ENCODE measurements at regions not wholly inside any gene's neighbourhood (a gene's known extent, or its start where the extent isn't known, plus 50 kb on each side); places are given as distances from the start of the nearest gene placed in this dataset.

- TF ChIP-seq CTCF (IDR thresholded peaks at IDR 0.05; ENCODE audit: insufficient read depth, missing control alignments) = no peak
- FAIRE-seq = no peak
- no peak for DNase-seq (ENCODE audit: insufficient read length, low spot score)
Observed at GRCh38 chr10:78752708-78753107, 316.1 kb upstream of the ZMIZ1 start.

- TF ChIP-seq CTCF (IDR thresholded peaks at IDR 0.05; ENCODE audit: insufficient read depth, missing control alignments) = no peak
- no peak for FAIRE-seq
- DNase-seq (ENCODE audit: insufficient read length, low spot score) = no peak
Observed at GRCh38 chr10:78754269-78755062, 314.3 kb upstream of the ZMIZ1 start.

- DNase-seq (ENCODE audit: insufficient read length, low spot score) (no peak), FAIRE-seq (no peak)
- no peak for TF ChIP-seq CTCF (IDR thresholded peaks at IDR 0.05; ENCODE audit: insufficient read depth, missing control alignments)
Observed at GRCh38 chr10:78755063-78755701, 313.6 kb upstream of the ZMIZ1 start.

GRCh38 chr10:78755877-78756455 lies 312.8 kb upstream of the ZMIZ1 start:
- FAIRE-seq (no peak), DNase-seq (ENCODE audit: insufficient read length, low spot score) (no peak)
- no peak for TF ChIP-seq CTCF (IDR thresholded peaks at IDR 0.05; ENCODE audit: insufficient read depth, missing control alignments)

GRCh38 chr10:78756604-78757343 lies 312.0 kb upstream of the ZMIZ1 start:
- FAIRE-seq (no peak), DNase-seq (ENCODE audit: insufficient read length, low spot score) (no peak)
- TF ChIP-seq CTCF (IDR thresholded peaks at IDR 0.05; ENCODE audit: insufficient read depth, missing control alignments) = no peak

GRCh38 chr10:78757344-78757925 lies 311.3 kb upstream of the ZMIZ1 start:
- DNase-seq (ENCODE audit: insufficient read length, low spot score) = no peak
- TF ChIP-seq CTCF (IDR thresholded peaks at IDR 0.05; ENCODE audit: insufficient read depth, missing control alignments) = no peak
- no peak for FAIRE-seq

Data from D721Med (cell line).